ENCODE measurements at regions not wholly inside any gene's neighbourhood (a gene's known extent, or its start where the extent isn't known, plus 50 kb on each side); places are given as distances from the start of the nearest gene placed in this dataset.

- TF ChIP-seq GTF3C2 (IDR thresholded peaks at IDR 0.05; ENCODE audit: borderline replicate concordance, extremely low read depth, insufficient read length) (no peak), SFPQ (IDR thresholded peaks at IDR 0.05; ENCODE audit: low read depth, low read length) (no peak)
Observed at GRCh38 chr3:125652349-125652748, 57.1 kb upstream of the OSBPL11 start (continued).

- in situ Hi-C loops (cut with MboI), result no loop called here
- ChIA-PET POLR2A (no interaction called here), CTCF (ENCODE audit: low intra/inter-chr PET ratio) (no interaction called here)
- no peaks in the 10 kb centered on the region for H3K36me3 ChIP-seq (ENCODE audit: control insufficient read depth, insufficient read depth, low read length)
- no peaks in the 10 kb centered on the region for H3K9me1 ChIP-seq (ENCODE audit: control insufficient read depth, insufficient read depth, low read length)
- BruUV-seq (replicated peaks), result no TSS peak
- no peaks in the 10 kb centered on the region for H3K4me1 ChIP-seq (replicated peaks in 1 of 2; ENCODE audit: control insufficient read depth in 2 of 2, insufficient read depth in 2 of 2, low read length in 2 of 2)
- ATAC-seq (no peak), FAIRE-seq (no peak), DNase-seq (ENCODE audit: extremely low read depth in 1 of 4, low spot score in 3 of 4) (no peak)
- no peak overlapping the region for H3K4me3 ChIP-seq
- no peaks in the 10 kb centered on the region for H4K20me1 ChIP-seq (replicated peaks; ENCODE audit: control insufficient read depth, insufficient read depth, low read length)
- H3K4me2 ChIP-seq (ENCODE audit: insufficient read depth, low read length), result no peak overlapping the region
- H3K79me2 ChIP-seq (ENCODE audit: control insufficient read depth, insufficient read depth, low read length), result no peaks in the 10 kb centered on the region
- intact Hi-C loops (cut with micrococcal nuclease), result no loop called here
- H3K27ac ChIP-seq (ENCODE audit: extremely low read depth, low read depth, low read length), result no peak overlapping the region
- H3K27me3 ChIP-seq (ENCODE audit: control insufficient read depth in 2 of 2, insufficient read depth in 2 of 2, low read length in 2 of 2), result peaks cover 3 to 5% of the 10 kb centered on the region in 2 experiments; a peak in 2 of 5 replicates
- H2AFZ ChIP-seq (ENCODE audit: low read depth, low read length), result no peak overlapping the region
- WGBS (ENCODE audit: insufficient coverage, low coverage, missing lambda C conversion rate), result 0% methylated on average over 1 of the region's 1 CpG
- H3K9me3 ChIP-seq (replicated peaks; ENCODE audit: control insufficient read depth, insufficient read depth, low read depth, low read length), result no peaks in the 10 kb centered on the region
- H3K9ac ChIP-seq (ENCODE audit: insufficient read depth in 1 of 2, low read depth in 2 of 2, low read length in 2 of 2), result no peak overlapping the region
- no peak for TF ChIP-seq ZC3H8 (IDR thresholded peaks at IDR 0.05)
- no peak for TF ChIP-seq STAT5A (IDR thresholded peaks at IDR 0.05; ENCODE audit: borderline replicate concordance, low read length)
- no peak for TF ChIP-seq NCOA2 (IDR thresholded peaks at IDR 0.05; ENCODE audit: partially characterized antibody in 2 of 2)
- TF ChIP-seq ZNF77 (CRISPR knock-in tag; IDR thresholded peaks at IDR 0.05), result no peak
- TF ChIP-seq MXI1 (IDR thresholded peaks at IDR 0.05; ENCODE audit: low read depth, low read length), result no peak
- no peak for TF ChIP-seq JUND (IDR thresholded peaks at IDR 0.05; ENCODE audit: borderline replicate concordance, low read depth, low read length)
- TF ChIP-seq JUND (tag; IDR thresholded peaks at IDR 0.05; ENCODE audit: borderline replicate concordance, low read depth, low read length), result no peak
- TF ChIP-seq VEZF1 (CRISPR knock-in tag; IDR thresholded peaks at IDR 0.05), result no peak
- no peak for TF ChIP-seq MIER1 (IDR thresholded peaks at IDR 0.05; ENCODE audit: low read depth)
- TF ChIP-seq ZBTB43 (CRISPR knock-in tag; IDR thresholded peaks at IDR 0.05), result no peak
- TF ChIP-seq SMARCA5 (IDR thresholded peaks at IDR 0.05), result no peak
- no peak for TF ChIP-seq ZNF76 (CRISPR knock-in tag; IDR thresholded peaks at IDR 0.05; ENCODE audit: borderline replicate concordance)
- no peak for TF ChIP-seq SMAD3 (CRISPR knock-in tag; conservative IDR thresholded peaks at IDR 0.05)
Observed at GRCh38 chr3:125654526-125654925, 59.2 kb upstream of the OSBPL11 start.

Measured in K562 (cell line).